Panc1 (cell line): ENCODE measurements at regions not wholly inside any gene's neighbourhood (a gene's known extent, or its start where the extent isn't known, plus 50 kb on each side); places are given as distances from the start of the nearest gene placed in this dataset.

Experiments
- CTCF ChIP-seq: fragments of 450-650 bp; IDR thresholded peaks from 2 replicates; pipeline ENCODE4 v1.5.1; 2017; ENCODE audit warnings: mild to moderate bottlenecking
- POLR2AphosphoS5 ChIP-seq: IDR thresholded peaks from 2 replicates; pipeline ENCODE4 v1.6.1; 2012; ENCODE audit warnings: mild to moderate bottlenecking, low read depth, low read length, moderate library complexity
- SIN3A ChIP-seq: IDR thresholded peaks from 2 replicates; pipeline ENCODE4 v1.6.1; 2012; ENCODE audit warnings: low read depth, mild to moderate bottlenecking, low read length, moderate library complexity, borderline replicate concordance; ENCODE audit not compliant: insufficient read depth

- no peak for TF ChIP-seq SIN3A
- TF ChIP-seq CTCF = no peak
- TF ChIP-seq POLR2AphosphoS5 = no peak
Observed at GRCh38 chr1:222225316-222225691, 322.6 kb downstream of the HHIPL2 start.
